Right cardiac atrium (tissue), 5 donors: ENCODE measurements at regions not wholly inside any gene's neighbourhood (a gene's known extent, or its start where the extent isn't known, plus 50 kb on each side); places are given as distances from the start of the nearest gene placed in this dataset.

Experiments
- ATAC-seq, 2 donors: fragments of 200-7000 bp; cut with Tn5 transposase; one replicate each; pipeline versions ENCODE4 v1.8.0 to v1.9.1; 2020; ENCODE audit warnings: moderate library complexity in 2 of 2, mild to moderate bottlenecking in 1 of 2
- DNase-seq, 3 donors: peaks; one replicate each; pipeline ENCODE4 v3.0.0-alpha.2; 2020
- H3K27ac ChIP-seq: one replicate; pipeline ENCODE4 v1.5.1; 2013; ENCODE audit warnings: mild to moderate bottlenecking, low read length, control low read depth, moderate library complexity
- H3K27me3 ChIP-seq: one replicate; pipeline ENCODE4 v1.6.1; 2013; ENCODE audit not compliant: control insufficient read depth, insufficient read depth
- H3K4me1 ChIP-seq: one replicate; pipeline ENCODE4 v1.6.1; 2013; ENCODE audit warnings: low read length; ENCODE audit not compliant: control insufficient read depth, insufficient read depth
- H3K4me3 ChIP-seq: one replicate; pipeline ENCODE4 v1.5.1; 2013; ENCODE audit warnings: low read length, control low read depth
- H3K9me3 ChIP-seq: one replicate; pipeline ENCODE4 v1.6.1; 2013; ENCODE audit warnings: low read length; ENCODE audit not compliant: control insufficient read depth
- WGBS: extraction: QIAGEN DNeasy Blood & Tissue Kit; methylation state at CpG from one replicate; pipeline ENCODE4 v1.1.7; 2013; 5-methylcytosine and 5-hydroxymethylcytosine counted together
- intact Hi-C, 4 donors: fragments of 100-400 bp; cut with DNase I; formaldehyde crosslinking; loops; one replicate each; pipeline versions ENCODE4 v1.11.0 to v1.14.0; 2022 to 2023
- donor health status: healthy with polysubstance abuse.
- donor health status: DM: no; HTN: yes; CAD: no.
- donor health status: DM: no; HTN: no; CAD: no.
- donor health status: DM: no; HTN: yes; CAD: no; lungs with severe emphysema.
- donor health status: DM: yes; HTN: yes; CAD: no.

DNA sequence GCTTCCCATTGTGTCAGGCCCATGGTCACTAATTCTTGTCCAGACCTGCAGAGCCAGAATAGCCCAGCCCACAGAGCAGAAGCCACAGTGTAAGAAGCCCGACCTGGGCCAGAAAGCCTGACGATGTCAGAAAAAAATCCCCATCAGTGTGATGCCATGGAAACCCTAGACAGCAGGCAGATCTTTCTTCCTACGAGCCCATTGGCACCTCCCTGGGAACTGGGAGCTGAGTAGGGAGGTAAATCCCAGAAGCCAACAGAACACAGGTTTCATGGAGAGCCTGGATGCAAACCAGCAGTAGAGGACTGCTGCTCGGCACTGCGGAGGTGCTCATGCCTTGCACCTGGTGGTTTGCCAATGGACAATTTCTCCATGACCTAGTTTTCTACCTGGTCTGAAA, 82.2 kb upstream of the SLC22A16 start:
- no peaks in the 10 kb centered on the region for H3K4me1 ChIP-seq
- no peaks in the 10 kb centered on the region for H3K27me3 ChIP-seq
- H3K27ac ChIP-seq: no peak overlapping the region
- WGBS: 84% methylated on average over 5 of the region's 5 CpGs
- no peak for DNase-seq
- no peak overlapping the region for H3K4me3 ChIP-seq
- intact Hi-C loops: no loop called here
- no peak for ATAC-seq
- H3K9me3 ChIP-seq: no peaks in the 10 kb centered on the region

DNA sequence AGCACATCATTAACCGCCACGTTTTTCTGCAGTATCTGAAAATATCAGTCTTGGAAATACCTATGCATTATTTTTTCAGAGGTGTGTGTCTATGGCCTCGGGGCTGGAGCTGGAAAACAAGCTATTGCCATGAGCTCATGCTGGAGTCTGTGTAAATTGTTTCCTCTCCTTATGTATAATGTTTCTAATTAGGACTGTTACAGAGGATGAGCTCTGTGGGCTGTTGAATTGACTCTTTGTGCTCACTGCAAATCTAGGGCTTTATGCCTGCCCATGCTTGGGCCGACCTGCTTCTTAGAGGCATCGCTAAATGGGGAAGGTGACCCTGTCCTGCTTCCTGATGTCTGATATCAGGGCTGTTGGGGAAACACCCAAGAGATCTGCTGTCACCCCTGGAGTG, 80.8 kb upstream of the SLC22A16 start:
- intact Hi-C loops: no loop called here
- Histone ChIP-seq H3K27ac (no peak overlapping the region), H3K4me1 (no peaks in the 10 kb centered on the region), H3K4me3 (no peak overlapping the region), H3K27me3 (no peaks in the 10 kb centered on the region), H3K9me3 (no peaks in the 10 kb centered on the region)
- 68% methylated on average over 5 of the region's 5 CpGs for WGBS
- no peak for DNase-seq
- no peak for ATAC-seq

DNA sequence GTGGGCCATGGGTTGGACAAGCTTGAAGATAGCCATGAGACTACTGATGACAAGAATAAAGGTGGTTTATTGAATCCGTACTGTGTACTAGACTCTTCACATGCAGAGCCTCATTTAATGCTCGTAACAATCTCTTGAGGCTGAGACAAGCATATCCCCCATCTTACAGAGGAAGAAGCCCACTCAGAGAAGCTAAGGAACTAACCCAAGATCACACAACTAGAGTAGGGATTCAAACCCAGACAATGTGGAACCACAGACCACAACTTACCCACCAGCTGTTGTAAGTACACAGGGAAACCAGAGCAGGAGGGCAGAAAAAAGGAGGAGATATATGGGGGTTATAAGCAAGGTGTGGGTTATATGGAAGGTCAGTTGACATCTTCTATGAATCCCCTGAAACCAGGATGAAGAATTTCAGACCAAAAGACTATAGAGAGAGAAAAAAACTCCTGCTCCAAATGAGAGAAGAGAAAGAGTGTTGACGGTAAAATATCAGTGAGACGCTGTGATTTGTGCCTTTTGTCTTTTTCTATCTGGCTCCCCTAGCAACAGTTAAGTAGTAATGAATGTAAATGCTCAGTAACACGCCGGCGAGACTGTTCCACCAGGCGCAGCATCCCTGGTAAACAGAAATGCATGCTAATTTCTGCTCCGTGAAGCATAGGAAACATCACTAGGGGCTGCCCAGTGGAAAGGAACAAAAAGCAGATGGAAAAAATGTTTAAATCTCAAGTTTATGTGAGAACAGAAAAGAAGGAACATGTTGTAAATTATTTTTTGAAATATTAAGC, 80.1 kb upstream of the SLC22A16 start:
- no peaks in the 10 kb centered on the region for H3K4me1 ChIP-seq
- ATAC-seq (no peak), DNase-seq (no peak)
- no peak overlapping the region for H3K27ac ChIP-seq
- H3K4me3 ChIP-seq: no peak overlapping the region
- no peaks in the 10 kb centered on the region for H3K9me3 ChIP-seq
- intact Hi-C loops: no loop called here
- WGBS: 82% methylated on average over 9 of the region's 9 CpGs
- H3K27me3 ChIP-seq: no peaks in the 10 kb centered on the region

DNA sequence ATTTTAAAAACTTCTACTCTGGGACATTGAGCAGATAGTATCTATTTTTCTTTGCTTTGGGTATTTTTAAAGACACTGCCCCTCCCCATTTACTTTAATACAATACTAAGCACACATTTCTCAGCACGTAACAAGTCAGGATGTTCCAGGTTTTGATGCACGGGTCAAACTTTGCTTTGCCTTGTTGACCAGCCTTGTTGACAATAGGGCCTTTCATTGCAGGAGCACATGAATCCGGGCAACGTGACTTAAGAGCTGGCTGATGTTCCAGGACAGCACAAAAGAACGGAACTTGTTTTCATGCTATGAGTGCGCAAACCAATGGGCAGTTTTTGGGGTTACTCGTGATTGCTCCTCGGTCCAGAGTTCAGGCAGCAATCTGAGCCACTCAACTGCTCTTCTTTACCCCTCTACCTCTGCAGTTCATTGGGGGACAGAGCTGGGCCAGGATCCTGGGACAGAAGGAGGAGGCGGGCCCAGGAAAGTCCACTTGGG, 78.6 kb upstream of the SLC22A16 start:
- DNase-seq: no peak
- Histone ChIP-seq H3K4me3 (no peak overlapping the region), H3K9me3 (no peaks in the 10 kb centered on the region), H3K27me3 (no peaks in the 10 kb centered on the region), H3K4me1 (no peaks in the 10 kb centered on the region), H3K27ac (no peak overlapping the region)
- 86% methylated on average over 9 of the region's 9 CpGs for WGBS
- intact Hi-C loops: no loop called here
- no peak for ATAC-seq

DNA sequence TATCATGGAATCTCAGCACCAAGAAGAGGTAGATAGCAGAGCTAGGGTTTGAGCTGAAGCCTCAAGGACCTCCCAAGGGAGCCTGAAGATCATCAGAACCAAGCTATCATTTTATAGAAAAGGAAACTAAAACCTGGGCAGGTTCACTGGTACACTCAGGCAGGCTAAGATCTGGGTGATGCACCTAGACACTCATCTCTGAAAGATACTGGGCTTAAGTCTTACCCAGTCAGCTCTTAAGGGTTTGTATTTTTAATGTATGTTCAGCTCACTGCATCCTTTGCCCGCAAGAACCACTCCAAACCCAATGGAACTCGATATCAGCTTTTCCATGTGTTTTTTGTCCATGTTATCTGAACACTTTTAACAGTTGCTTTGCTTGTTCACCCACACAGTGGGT, 78.0 kb upstream of the SLC22A16 start:
- Histone ChIP-seq H3K4me1 (no peaks in the 10 kb centered on the region), H3K27me3 (no peaks in the 10 kb centered on the region), H3K9me3 (no peaks in the 10 kb centered on the region), H3K4me3 (no peak overlapping the region), H3K27ac (no peak overlapping the region)
- DNase-seq (no peak), ATAC-seq (no peak)
- intact Hi-C loops: no loop called here
- WGBS: 74% methylated on average over 2 of the region's 2 CpGs

DNA sequence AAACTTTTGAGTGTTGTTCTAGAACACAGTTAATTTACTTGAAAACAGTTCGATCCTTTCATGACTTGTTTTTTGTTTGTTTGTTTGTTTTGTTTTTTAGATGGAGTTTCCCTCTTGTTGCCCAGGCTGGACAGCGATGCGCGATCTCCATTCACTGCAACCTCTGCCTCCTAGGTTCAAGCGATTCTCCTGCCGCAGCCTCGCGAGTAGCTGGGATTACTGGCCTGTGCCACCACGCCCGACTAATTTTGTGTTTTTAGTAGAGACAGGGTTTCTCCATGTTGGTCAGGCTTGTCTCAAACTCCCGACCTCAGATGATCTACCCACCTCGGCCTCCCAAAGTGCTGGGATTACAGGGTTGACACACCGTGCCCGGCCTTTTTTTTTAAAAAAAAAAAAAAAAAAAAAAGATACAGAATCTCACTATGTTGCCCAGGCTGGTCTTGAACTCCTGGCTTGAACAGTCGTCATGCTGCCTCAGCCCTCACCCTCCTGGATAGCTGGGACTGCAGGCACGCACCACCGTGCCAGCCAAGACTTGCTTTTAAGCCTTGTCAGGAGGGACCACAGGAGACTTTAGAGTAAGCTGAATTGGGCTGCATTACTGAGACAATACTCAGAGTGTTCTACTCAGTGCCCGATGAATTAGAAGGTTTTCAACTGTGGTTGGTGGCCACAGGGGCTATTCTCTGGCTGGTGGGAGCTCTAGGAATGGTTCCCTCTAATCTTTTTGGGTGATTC, 76.7 kb upstream of the SLC22A16 start:
- WGBS: 95% methylated on average over 18 of the region's 18 CpGs
- H3K27me3 ChIP-seq: no peaks in the 10 kb centered on the region
- no peak for ATAC-seq
- no peak overlapping the region for H3K27ac ChIP-seq
- H3K9me3 ChIP-seq: no peaks in the 10 kb centered on the region
- intact Hi-C loops: no loop called here
- no peak for DNase-seq
- H3K4me3 ChIP-seq: no peak overlapping the region
- no peaks in the 10 kb centered on the region for H3K4me1 ChIP-seq

DNA sequence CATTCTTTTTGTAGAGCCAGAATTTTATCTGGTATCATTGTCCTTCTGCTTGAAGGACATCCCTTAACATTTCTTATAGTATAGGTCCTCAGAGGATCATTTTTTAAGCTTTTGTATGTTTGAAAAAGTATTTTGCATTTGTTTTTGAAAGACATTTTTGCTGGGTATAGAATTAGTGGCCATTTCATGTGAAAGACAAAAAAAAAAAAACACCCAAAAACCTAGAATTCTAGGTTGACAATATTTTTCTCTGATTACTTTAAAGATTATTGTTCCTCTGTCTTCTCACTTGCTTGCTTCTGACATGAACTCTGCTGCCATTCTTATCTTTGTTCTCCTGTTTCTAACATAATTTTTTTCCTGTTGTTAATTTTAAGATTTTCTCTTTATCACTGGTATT, 75.7 kb upstream of the SLC22A16 start:
- no peak for DNase-seq
- H3K4me3 ChIP-seq: no peak overlapping the region
- ATAC-seq: no peak
- no peaks in the 10 kb centered on the region for H3K9me3 ChIP-seq
- H3K4me1 ChIP-seq: no peaks in the 10 kb centered on the region
- no peaks in the 10 kb centered on the region for H3K27me3 ChIP-seq
- H3K27ac ChIP-seq: no peak overlapping the region
- intact Hi-C loops: no loop called here

DNA sequence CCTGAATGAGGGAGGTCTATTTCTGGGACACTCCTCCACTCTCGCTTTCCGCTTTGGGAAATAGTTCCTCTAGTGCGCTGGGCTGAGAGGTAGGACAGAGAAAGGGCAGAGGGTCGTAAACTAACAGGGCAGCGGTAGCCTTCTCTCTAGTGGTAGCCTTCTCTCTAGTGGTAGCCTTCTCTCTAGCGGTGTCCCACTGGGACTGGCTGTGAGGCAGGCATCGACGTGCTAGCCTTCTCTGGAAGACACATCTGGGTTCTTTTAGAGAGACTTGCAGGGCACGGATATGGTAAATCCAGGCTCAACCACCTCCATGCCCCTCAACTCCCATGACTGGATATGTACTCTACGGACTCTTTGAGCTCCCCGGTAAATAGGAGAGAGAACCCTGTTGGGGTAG, 74.7 kb upstream of the SLC22A16 start:
- ATAC-seq: no peak

DNA sequence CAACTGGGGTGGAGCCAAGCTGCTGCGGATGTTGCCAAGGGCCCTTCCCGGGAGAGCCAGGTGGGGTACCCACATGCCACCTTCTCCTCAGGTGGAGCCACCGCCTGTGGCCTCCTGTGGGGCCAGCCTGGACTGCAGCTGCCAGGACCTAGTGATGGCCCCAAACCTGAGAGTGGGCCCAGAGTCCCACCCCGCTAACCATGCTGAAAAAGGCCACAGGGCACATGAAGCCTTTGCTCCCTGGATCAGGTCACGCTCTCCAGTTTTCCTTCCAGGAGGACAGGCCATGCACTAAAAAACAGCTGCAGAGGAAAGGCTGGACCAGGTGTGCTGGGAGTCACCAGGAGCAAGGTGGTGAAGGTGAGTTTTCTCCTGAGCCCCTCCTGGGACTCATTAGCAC, 73.9 kb upstream of the SLC22A16 start:
- ATAC-seq: no peak

More for the DNA sequence above, 74.7 kb upstream of the SLC22A16 start:
- Histone ChIP-seq H3K27me3 (no peaks in the 10 kb centered on the region), H3K27ac (no peak overlapping the region), H3K4me1 (no peaks in the 10 kb centered on the region), H3K4me3 (no peak overlapping the region), H3K9me3 (no peaks in the 10 kb centered on the region)
- 93% methylated on average over 11 of the region's 11 CpGs for WGBS
- no peak for DNase-seq
- intact Hi-C loops: no loop called here

DNA sequence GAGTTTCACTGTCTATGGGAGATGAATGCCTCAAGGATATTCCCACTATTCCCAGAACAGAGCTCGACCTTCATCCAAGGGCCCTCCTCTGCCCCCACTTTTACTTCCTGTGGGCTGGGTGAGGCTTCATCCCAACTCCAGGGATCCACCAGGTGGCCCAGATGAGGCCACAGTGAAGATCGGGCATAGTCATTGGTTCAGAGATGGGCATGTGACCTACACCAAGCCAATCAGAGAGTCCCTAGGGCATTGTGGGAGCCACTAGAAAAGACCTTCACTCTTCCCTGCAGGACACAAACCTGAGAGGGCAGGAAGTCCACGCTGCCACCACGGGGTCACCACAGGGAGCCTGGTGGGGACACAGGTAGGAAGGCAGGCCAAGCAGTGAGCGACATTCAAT, 72.9 kb upstream of the SLC22A16 start:
- 88% methylated on average over 5 of the region's 5 CpGs for WGBS

More for the DNA sequence above, 73.9 kb upstream of the SLC22A16 start:
- no peaks in the 10 kb centered on the region for H3K4me1 ChIP-seq
- H3K27me3 ChIP-seq: no peaks in the 10 kb centered on the region
- no peaks in the 10 kb centered on the region for H3K9me3 ChIP-seq
- H3K4me3 ChIP-seq: no peak overlapping the region
- no peak overlapping the region for H3K27ac ChIP-seq
- intact Hi-C loops: no loop called here
- WGBS: 93% methylated on average over 5 of the region's 5 CpGs
- DNase-seq: no peak

DNA sequence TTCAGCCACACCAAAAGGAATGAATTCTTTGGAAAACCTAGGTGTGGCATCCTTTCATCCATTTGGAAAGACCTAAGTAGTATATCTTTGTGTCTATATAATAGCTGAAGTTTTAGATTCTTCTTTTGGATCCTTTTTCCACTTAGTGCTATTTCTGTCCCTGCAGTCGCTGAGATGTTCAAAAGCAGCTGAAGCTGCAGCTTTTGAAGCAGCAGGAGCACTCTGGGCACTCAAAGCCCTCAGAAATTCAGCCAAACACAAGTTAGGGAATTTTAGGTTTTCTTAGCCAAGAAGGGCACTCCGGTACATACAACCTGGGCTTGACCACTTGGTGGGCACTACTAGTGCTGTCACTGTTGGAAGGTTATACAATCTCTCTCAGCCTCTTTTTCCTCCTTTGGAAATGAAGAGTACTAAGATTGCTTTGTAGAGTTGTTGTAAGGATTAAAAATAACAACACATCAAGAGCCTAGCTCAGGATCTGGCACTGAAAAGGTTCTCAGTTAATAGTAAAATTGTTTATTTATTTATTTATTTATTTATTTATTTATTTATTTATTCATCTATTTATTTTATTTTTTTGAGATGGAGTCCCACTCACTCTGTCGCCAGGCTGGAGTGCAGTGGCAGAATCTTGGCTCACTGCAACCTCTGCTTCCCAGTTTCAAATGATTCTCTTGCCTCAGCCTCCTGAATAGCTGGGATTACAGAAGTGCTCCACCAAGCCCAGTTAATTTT, 71.9 kb upstream of the SLC22A16 start:
- H3K4me1 ChIP-seq: peaks cover 4% of the 10 kb centered on the region
- WGBS: 63% methylated on average over 3 of the region's 3 CpGs
- H3K4me3 ChIP-seq: no peak overlapping the region
- no peak for ATAC-seq
- no peak overlapping the region for H3K27ac ChIP-seq
- intact Hi-C loops: no loop called here
- no peaks in the 10 kb centered on the region for H3K27me3 ChIP-seq
- no peak for DNase-seq
- H3K9me3 ChIP-seq: no peaks in the 10 kb centered on the region

More for the DNA sequence above, 72.9 kb upstream of the SLC22A16 start:
- Histone ChIP-seq H3K27me3 (no peaks in the 10 kb centered on the region), H3K27ac (no peak overlapping the region), H3K9me3 (no peaks in the 10 kb centered on the region), H3K4me1 (no peaks in the 10 kb centered on the region), H3K4me3 (no peak overlapping the region)
- ATAC-seq (peak in 1 of 2 donors; percentile 15), DNase-seq (no peak)
- intact Hi-C loops: no loop called here
